Chondrocyte (in vitro differentiated cells): ENCODE measurements at regions not wholly inside any gene's neighbourhood (a gene's known extent, or its start where the extent isn't known, plus 50 kb on each side); places are given as distances from the start of the nearest gene placed in this dataset.

Experiments used
- DNase-seq: peaks from one replicate; pipeline ENCODE4 v3.0.0; 2021; ENCODE audit warnings: mixed read lengths, low spot score
- H3K27ac Mint-ChIP-seq: one replicate; pipeline ENCODE4 v1.8.0; 2021; ENCODE audit warnings: mild to moderate bottlenecking, moderate library complexity, mixed read lengths; ENCODE audit not compliant: unreplicated experiment
- H3K27me3 Mint-ChIP-seq: 2 replicates; pipeline ENCODE4 v1.8.0; 2021; ENCODE audit warnings: low read depth, mixed read lengths
- H3K36me3 Mint-ChIP-seq: 2 replicates; pipeline ENCODE4 v1.8.0; 2021; ENCODE audit warnings: low read depth, mixed read lengths
- H3K4me1 Mint-ChIP-seq: 2 replicates; pipeline ENCODE4 v1.8.0; 2021; ENCODE audit warnings: low read depth, mild to moderate bottlenecking, mixed read lengths
- H3K4me3 Mint-ChIP-seq: one replicate; pipeline ENCODE4 v1.8.0; 2021; ENCODE audit warnings: mild to moderate bottlenecking, moderate library complexity, mixed read lengths; ENCODE audit not compliant: unreplicated experiment
- H3K9me3 Mint-ChIP-seq: 2 replicates; pipeline ENCODE4 v1.8.0; 2021; ENCODE audit warnings: low read depth, mixed read lengths
- TF ChIP-seq, protein P1 (sequence below): fragments of 200-600 bp; sonication (generic); IDR thresholded peaks from 2 replicates; pipeline ENCODE4 v1.5.0; 2021; ENCODE audit warnings: antibody characterized with exemption, mild to moderate bottlenecking, moderate library complexity

DNA sequence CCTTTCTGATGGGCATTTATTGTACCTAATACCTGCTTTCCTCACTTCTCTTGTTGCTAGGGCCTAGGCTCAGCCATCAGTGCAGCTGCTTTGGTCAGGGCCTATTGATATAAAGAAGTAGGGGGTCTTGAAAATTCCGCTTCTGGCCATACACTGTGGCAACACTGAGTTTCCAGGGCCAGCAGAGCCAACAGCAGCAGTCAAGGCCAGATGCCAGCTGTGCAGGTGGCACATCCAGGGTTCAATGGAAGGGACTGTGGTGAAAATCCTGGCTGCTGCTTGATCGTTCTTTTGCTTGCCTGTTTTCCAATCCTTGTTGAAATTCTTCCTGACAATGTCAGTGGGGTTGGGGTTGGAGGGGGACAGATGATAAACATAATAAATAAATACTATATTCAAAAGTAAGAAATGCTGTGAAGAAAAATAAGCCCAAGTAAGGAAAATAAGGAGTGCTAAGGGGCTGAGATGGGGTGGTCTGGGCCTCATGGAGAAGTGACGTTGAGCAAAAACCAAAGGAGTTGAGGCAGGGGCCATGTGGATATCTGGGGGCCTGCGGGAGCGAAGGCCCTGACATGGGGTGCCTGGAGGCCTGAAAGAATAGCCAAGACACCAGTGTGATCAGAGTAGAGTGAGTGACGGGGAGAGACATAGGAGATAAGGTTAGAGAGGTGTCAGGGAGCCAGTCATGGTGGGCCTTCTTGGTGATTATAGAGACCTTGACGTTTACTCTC is 91.0 kb upstream of the ALDH1B1 start:
- H3K36me3 Mint-ChIP-seq: no peaks in the 10 kb centered on the region
- TF ChIP-seq, protein P1, sequence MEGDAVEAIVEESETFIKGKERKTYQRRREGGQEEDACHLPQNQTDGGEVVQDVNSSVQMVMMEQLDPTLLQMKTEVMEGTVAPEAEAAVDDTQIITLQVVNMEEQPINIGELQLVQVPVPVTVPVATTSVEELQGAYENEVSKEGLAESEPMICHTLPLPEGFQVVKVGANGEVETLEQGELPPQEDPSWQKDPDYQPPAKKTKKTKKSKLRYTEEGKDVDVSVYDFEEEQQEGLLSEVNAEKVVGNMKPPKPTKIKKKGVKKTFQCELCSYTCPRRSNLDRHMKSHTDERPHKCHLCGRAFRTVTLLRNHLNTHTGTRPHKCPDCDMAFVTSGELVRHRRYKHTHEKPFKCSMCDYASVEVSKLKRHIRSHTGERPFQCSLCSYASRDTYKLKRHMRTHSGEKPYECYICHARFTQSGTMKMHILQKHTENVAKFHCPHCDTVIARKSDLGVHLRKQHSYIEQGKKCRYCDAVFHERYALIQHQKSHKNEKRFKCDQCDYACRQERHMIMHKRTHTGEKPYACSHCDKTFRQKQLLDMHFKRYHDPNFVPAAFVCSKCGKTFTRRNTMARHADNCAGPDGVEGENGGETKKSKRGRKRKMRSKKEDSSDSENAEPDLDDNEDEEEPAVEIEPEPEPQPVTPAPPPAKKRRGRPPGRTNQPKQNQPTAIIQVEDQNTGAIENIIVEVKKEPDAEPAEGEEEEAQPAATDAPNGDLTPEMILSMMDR: no peak
- H3K4me1 Mint-ChIP-seq: no peaks in the 10 kb centered on the region
- H3K27me3 Mint-ChIP-seq: peaks cover 5% of the 10 kb centered on the region
- H3K4me3 Mint-ChIP-seq: no peak overlapping the region
- H3K9me3 Mint-ChIP-seq: no peaks in the 10 kb centered on the region
- no peak overlapping the region for H3K27ac Mint-ChIP-seq
- DNase-seq: no peak

DNA sequence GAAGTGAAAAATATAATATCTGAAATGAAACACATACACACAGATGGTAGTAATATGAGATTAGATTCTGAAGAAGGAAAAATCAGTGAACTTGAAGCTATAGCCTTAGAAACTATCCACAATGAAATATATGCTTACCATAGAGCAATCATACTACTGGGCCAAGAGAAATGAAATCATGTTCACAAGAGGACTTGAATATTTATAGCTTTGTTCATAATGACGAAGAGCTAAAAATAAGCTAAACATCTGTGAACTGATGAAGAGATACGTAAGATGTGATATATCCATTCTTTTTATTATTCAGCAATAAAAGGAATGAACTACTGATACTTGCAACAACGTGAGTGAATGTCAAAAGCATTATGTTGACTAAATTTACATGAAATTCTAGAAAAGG is 92.6 kb upstream of the ALDH1B1 start:
- TF ChIP-seq, protein P1: no peak
- Mint-ChIP-seq H3K27me3 (peaks cover 13% of the 10 kb centered on the region), H3K4me1 (no peaks in the 10 kb centered on the region), H3K27ac (no peak overlapping the region), H3K9me3 (no peaks in the 10 kb centered on the region), H3K4me3 (no peak overlapping the region), H3K36me3 (no peaks in the 10 kb centered on the region)
- no peak for DNase-seq

- H3K27me3 Mint-ChIP-seq: peaks cover 13% of the 10 kb centered on the region
- H3K4me3 Mint-ChIP-seq: no peak overlapping the region
- no peaks in the 10 kb centered on the region for H3K4me1 Mint-ChIP-seq
- no peak for DNase-seq
- H3K36me3 Mint-ChIP-seq: no peaks in the 10 kb centered on the region
- H3K9me3 Mint-ChIP-seq: no peaks in the 10 kb centered on the region
- no peak overlapping the region for H3K27ac Mint-ChIP-seq
- TF ChIP-seq, protein P1: no peak
Observed at GRCh38 chr9:38298904-38299303, 93.6 kb upstream of the ALDH1B1 start.

DNA sequence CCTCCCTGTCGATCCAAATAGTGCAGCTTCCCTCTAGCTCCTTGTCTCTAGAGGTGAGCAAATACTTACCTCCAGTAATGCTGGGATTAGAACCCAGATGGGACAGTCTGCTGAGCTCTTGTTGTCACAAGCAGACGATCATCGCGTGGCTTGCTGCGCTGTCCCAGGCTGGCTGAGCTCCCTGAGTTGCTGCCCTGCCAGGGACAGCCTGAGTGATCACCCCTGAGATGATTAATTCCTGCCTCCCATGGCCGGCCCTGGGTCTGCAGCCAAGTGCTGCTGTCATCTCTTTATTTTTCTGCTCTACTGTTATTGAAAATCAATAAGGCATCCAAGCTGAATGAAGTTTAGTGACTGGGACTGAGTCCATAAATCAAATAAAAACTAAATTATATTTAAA is 94.0 kb upstream of the ALDH1B1 start:
- Mint-ChIP-seq H3K36me3 (no peaks in the 10 kb centered on the region), H3K4me1 (no peaks in the 10 kb centered on the region), H3K27me3 (peaks cover 13% of the 10 kb centered on the region), H3K27ac (no peak overlapping the region), H3K4me3 (no peak overlapping the region), H3K9me3 (no peaks in the 10 kb centered on the region)
- TF ChIP-seq, protein P1: no peak
- no peak for DNase-seq

DNA sequence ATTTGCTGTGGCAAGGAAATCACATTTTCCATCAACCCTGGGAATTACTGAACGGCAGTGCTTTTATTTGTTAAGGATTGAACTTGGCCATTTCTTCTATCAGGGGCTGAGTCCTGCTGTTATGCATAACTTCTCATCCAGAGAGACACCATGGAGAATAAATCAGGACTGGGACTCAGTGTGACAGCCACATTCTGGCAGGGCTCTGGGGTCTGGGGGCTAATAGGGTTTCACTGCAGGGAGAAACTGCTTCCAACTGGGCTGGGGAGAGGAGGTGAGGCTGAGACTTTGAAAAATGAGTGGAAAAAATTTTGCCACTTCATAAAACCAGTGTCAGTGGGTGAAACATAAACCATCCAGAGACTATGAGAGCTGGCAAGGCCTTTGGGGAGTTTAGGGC is 95.7 kb upstream of the ALDH1B1 start:
- H3K4me3 Mint-ChIP-seq: no peak overlapping the region
- H3K4me1 Mint-ChIP-seq: no peaks in the 10 kb centered on the region
- H3K27me3 Mint-ChIP-seq: peaks cover 15% of the 10 kb centered on the region
- H3K27ac Mint-ChIP-seq: no peak overlapping the region
- DNase-seq: no peak
- TF ChIP-seq, protein P1: no peak
- no peaks in the 10 kb centered on the region for H3K9me3 Mint-ChIP-seq
- H3K36me3 Mint-ChIP-seq: no peaks in the 10 kb centered on the region
